MM.1S (cell line): ENCODE measurements at regions not wholly inside any gene's neighbourhood (a gene's known extent, or its start where the extent isn't known, plus 50 kb on each side); places are given as distances from the start of the nearest gene placed in this dataset.

Source experiments
- DNase-seq: peaks from one replicate; pipeline ENCODE4 v3.0.0-alpha.2; 2015
- H2AFZ ChIP-seq: fragments of 300-600 bp; sonication (generic); 2 replicates; pipeline ENCODE4 v1.6.0; 2016; ENCODE audit warnings: antibody characterized with exemption, low read length
- H3F3A ChIP-seq: fragments of 300-600 bp; sonication (generic); 2 replicates; pipeline ENCODE4 v1.6.1; 2016; ENCODE audit warnings: mild to moderate bottlenecking, antibody characterized with exemption, low read length, moderate library complexity, mixed read lengths; ENCODE audit not compliant: insufficient read depth
- H3K27ac ChIP-seq: fragments of 300-600 bp; sonication (generic); 2 replicates; pipeline ENCODE4 v1.5.1; 2016; ENCODE audit warnings: mild to moderate bottlenecking, low read length
- H3K27me3 ChIP-seq: fragments of 300-600 bp; sonication (generic); replicated peaks from 2 replicates; pipeline ENCODE4 v1.6.0; 2016; ENCODE audit warnings: low read length; ENCODE audit not compliant: insufficient read depth
- H3K36me3 ChIP-seq: fragments of 300-600 bp; sonication (generic); replicated peaks from 2 replicates; pipeline ENCODE4 v1.6.1; 2016; ENCODE audit warnings: mild to moderate bottlenecking, low read length, mixed read lengths; ENCODE audit not compliant: insufficient read depth
- H3K4me1 ChIP-seq: fragments of 300-600 bp; sonication (generic); 2 replicates; pipeline ENCODE4 v1.6.1; 2016; ENCODE audit warnings: low read length, mixed read lengths
- H3K4me2 ChIP-seq: fragments of 300-600 bp; sonication (generic); 2 replicates; pipeline ENCODE4 v1.6.0; 2016; ENCODE audit warnings: low read depth, low read length
- H3K4me3 ChIP-seq: fragments of 300-600 bp; sonication (generic); 2 replicates; pipeline ENCODE4 v1.5.1; 2016; ENCODE audit warnings: low read length, mixed read lengths
- H3K79me2 ChIP-seq: fragments of 300-600 bp; sonication (generic); 2 replicates; pipeline ENCODE4 v1.6.1; 2016; ENCODE audit warnings: mixed run types, low read length, mixed read lengths
- H3K9ac ChIP-seq: fragments of 300-600 bp; sonication (generic); 2 replicates; pipeline ENCODE4 v1.6.1; 2016; ENCODE audit warnings: low read length, mixed read lengths
- H3K9me2 ChIP-seq: fragments of 300-600 bp; sonication (generic); replicated peaks from 2 replicates; pipeline ENCODE4 v1.6.1; 2016; ENCODE audit warnings: mild to moderate bottlenecking, low read length, mixed read lengths; ENCODE audit not compliant: insufficient read depth
- H3K9me3 ChIP-seq: fragments of 300-600 bp; sonication (generic); replicated peaks from 2 replicates; pipeline ENCODE4 v1.6.1; 2016; ENCODE audit warnings: mild to moderate bottlenecking, low read length, mixed read lengths; ENCODE audit not compliant: insufficient read depth
- H4K20me1 ChIP-seq: fragments of 300-600 bp; sonication (generic); 2 replicates; pipeline ENCODE4 v1.6.1; 2016; ENCODE audit warnings: mild to moderate bottlenecking, low read length, moderate library complexity, mixed read lengths; ENCODE audit not compliant: insufficient read depth
- EZH2 ChIP-seq: fragments of 300-600 bp; sonication (generic); optimal IDR thresholded peaks from 2 replicates; pipeline ENCODE3; 2017; ENCODE audit warnings: low read depth, mild to moderate bottlenecking, antibody characterized with exemption, low read length, mixed read lengths
- EZH2phosphoT487 ChIP-seq: fragments of 300-600 bp; sonication (generic); IDR thresholded peaks from 2 replicates; pipeline ENCODE4 v1.6.1; 2018; ENCODE audit warnings: antibody characterized with exemption, low read length
- TF ChIP-seq, protein P1 (sequence below): fragments of 300-600 bp; sonication (generic); IDR thresholded peaks from 2 replicates; pipeline ENCODE4 v1.5.1; 2016; ENCODE audit warnings: antibody characterized with exemption, low read length, mixed read lengths

DNA sequence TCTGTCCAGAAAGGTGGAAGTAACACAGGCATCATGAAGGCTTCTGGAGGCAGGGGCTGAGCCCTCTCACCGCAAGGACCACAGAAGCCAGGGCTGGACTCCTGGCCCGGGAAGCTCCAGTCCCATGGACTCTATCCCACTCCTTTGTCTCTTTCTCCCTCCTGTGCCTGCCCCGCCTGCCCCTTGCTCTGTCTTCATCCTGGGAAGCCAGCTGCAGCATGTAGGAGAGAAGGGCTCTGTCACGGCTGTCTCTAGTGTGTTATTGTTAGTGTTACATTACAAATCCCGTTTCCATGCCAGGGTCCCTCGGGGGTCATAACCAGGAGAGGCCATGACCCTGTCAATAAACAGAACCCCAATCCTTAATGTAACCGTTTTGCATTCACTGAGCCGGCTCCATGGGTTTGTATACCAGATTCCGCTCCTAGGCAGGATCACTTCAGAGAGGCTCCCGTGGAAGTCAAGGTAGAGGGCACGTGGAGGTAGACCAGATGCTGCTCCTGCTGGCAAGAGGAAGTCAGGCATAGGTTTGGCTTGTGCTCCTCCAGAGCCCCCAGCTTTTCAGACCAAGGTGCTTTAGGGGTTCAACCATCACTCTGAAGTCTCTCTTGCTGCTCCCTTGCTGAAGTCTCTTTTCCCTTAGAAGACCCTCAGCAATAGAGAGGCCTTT is 293.2 kb downstream of the ETS1 start:
- H2AFZ ChIP-seq: no peak overlapping the region
- H3K4me2 ChIP-seq: no peak overlapping the region
- peaks cover 15% of the 10 kb centered on the region for H3K4me1 ChIP-seq
- DNase-seq: no peak
- TF ChIP-seq EZH2phosphoT487 (no peak), EZH2 (no peak)
- TF ChIP-seq, protein P1, sequence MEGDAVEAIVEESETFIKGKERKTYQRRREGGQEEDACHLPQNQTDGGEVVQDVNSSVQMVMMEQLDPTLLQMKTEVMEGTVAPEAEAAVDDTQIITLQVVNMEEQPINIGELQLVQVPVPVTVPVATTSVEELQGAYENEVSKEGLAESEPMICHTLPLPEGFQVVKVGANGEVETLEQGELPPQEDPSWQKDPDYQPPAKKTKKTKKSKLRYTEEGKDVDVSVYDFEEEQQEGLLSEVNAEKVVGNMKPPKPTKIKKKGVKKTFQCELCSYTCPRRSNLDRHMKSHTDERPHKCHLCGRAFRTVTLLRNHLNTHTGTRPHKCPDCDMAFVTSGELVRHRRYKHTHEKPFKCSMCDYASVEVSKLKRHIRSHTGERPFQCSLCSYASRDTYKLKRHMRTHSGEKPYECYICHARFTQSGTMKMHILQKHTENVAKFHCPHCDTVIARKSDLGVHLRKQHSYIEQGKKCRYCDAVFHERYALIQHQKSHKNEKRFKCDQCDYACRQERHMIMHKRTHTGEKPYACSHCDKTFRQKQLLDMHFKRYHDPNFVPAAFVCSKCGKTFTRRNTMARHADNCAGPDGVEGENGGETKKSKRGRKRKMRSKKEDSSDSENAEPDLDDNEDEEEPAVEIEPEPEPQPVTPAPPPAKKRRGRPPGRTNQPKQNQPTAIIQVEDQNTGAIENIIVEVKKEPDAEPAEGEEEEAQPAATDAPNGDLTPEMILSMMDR: no peak
- no peak overlapping the region for H3K4me3 ChIP-seq
- no peaks in the 10 kb centered on the region for H3K36me3 ChIP-seq
- H3K9me2 ChIP-seq: no peaks in the 10 kb centered on the region
- H3K9me3 ChIP-seq: no peaks in the 10 kb centered on the region
- no peak overlapping the region for H3K27ac ChIP-seq
- no peaks in the 10 kb centered on the region for H3K79me2 ChIP-seq
- H3F3A ChIP-seq: peaks cover 14% of the 10 kb centered on the region
- H4K20me1 ChIP-seq: no peaks in the 10 kb centered on the region
- H3K27me3 ChIP-seq: no peaks in the 10 kb centered on the region
- no peak overlapping the region for H3K9ac ChIP-seq

DNA sequence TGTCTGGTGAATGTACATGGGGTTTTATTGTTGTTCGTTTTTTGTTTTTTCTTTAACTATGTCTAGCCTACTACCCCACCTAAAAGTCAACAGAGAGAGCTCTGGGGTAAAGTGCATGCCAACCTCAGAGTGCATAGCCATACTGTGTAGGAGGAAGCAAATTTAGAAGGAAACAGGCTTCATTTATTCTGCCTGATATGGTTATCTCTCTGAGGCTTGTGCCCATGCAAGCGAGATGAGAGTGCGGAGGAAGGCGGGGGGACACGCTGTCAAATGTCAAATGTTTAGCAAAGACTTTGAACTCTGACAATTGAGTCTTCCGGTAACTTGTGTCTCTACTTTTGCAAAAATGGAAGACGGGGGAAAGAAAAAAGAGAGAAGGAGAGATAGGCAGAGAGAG is 295.5 kb downstream of the ETS1 start:
- Histone ChIP-seq H3K27ac (no peak overlapping the region), H2AFZ (no peak overlapping the region)

DNA sequence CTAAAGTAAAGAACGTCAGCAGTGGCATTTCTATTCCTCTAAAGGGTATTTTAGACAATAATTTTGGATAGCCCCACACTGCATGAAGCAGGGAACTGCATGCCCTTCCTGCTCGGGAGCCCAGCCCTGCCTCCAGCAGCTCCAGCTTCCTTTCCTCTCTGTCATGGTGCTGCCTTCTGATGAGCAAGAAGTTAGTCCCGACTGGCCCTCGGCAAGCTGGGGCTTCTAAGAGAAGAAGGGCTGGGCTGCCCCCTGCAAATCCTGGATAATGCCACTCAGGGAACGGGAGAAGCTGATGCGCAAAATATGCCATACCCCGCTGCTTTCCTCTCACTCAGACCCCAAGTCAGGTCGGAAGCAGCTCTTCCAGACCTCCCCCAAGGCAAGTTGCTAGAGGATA is 296.4 kb downstream of the ETS1 start:
- Histone ChIP-seq H2AFZ (no peak overlapping the region), H3K27ac (peak overlapping the region; percentile 88)

More for the DNA sequence above, 295.5 kb downstream of the ETS1 start:
- H3K36me3 ChIP-seq: no peaks in the 10 kb centered on the region
- H3K27me3 ChIP-seq: no peaks in the 10 kb centered on the region
- TF ChIP-seq EZH2 (no peak), EZH2phosphoT487 (no peak)
- TF ChIP-seq, protein P1: no peak
- no peaks in the 10 kb centered on the region for H3K9me3 ChIP-seq
- no peaks in the 10 kb centered on the region for H3K79me2 ChIP-seq
- H3K4me2 ChIP-seq: peak overlapping the region; percentile 84; the same call in 1 of the 2 replicates
- no peaks in the 10 kb centered on the region for H4K20me1 ChIP-seq
- H3K4me1 ChIP-seq: peaks cover 15% of the 10 kb centered on the region
- no peaks in the 10 kb centered on the region for H3K9me2 ChIP-seq
- no peak overlapping the region for H3K4me3 ChIP-seq
- no peak overlapping the region for H3K9ac ChIP-seq
- no peak for DNase-seq
- peaks cover 14% of the 10 kb centered on the region for H3F3A ChIP-seq

More for the DNA sequence above, 296.4 kb downstream of the ETS1 start:
- H3K4me2 ChIP-seq: peak overlapping the region; percentile 84
- no peaks in the 10 kb centered on the region for H4K20me1 ChIP-seq
- H3K36me3 ChIP-seq: no peaks in the 10 kb centered on the region
- H3K9me2 ChIP-seq: no peaks in the 10 kb centered on the region
- DNase-seq: no peak
- H3F3A ChIP-seq: peaks cover 14% of the 10 kb centered on the region
- no peaks in the 10 kb centered on the region for H3K27me3 ChIP-seq
- H3K4me1 ChIP-seq: peaks cover 15% of the 10 kb centered on the region
- peak overlapping the region; percentile 56; the same call in 1 of the 2 replicates for H3K9ac ChIP-seq
- H3K79me2 ChIP-seq: no peaks in the 10 kb centered on the region
- peak overlapping the region; percentile 47 for H3K4me3 ChIP-seq
- no peaks in the 10 kb centered on the region for H3K9me3 ChIP-seq
- TF ChIP-seq EZH2: no peak
- TF ChIP-seq, protein P1: no peak
- TF ChIP-seq EZH2phosphoT487: no peak
